ENCODE measurements at regions not wholly inside any gene's neighbourhood (a gene's known extent, or its start where the extent isn't known, plus 50 kb on each side); places are given as distances from the start of the nearest gene placed in this dataset.

DNA sequence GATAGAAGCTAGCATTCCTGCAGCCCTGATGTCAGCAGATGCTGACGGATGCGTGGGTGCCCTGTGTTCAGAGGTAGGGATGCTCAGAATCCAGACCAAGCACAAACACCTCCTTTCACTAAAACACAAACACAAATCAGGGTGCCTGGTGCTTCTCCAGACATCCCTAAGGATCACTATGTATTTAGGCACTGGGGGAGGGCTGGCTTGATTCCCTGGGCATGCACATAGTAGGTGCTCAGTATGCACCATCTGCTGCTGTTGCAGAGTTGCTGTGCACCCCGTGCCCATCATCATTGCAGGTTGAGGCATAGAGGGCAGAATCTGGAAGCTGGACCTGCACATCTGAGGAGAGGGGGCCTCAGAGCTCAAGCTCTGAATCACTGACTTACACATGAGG is 114.8 kb downstream of the PHETA1 start:
- H3K27ac Mint-ChIP-seq (ENCODE audit: unreplicated experiment): no peak overlapping the region
- no peaks in the 10 kb centered on the region for H3K4me1 Mint-ChIP-seq (ENCODE audit: unreplicated experiment)
- H3K9me3 Mint-ChIP-seq (ENCODE audit: unreplicated experiment): no peaks in the 10 kb centered on the region

DNA sequence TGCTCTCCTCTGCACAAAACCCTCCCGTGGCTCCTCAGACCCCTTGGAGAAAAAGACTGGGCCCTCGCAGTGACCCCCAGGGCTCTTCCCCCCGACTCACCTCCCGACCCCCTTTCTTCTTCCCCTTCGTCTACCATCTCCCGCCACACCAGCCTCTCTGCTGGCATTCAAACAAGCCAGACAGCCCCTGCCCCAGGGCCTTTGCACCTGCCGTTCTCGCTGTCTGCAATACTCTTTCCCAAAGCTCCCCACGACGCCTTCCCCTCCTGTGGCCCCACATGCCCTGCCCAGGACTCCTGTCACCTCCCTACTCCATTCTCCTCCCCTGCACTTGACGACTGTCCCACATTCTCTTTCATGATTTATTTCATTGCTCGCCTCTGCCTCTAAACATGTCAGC is 115.7 kb downstream of the PHETA1 start:
- Mint-ChIP-seq H3K4me1 (ENCODE audit: unreplicated experiment) (no peaks in the 10 kb centered on the region), H3K4me3 (ENCODE audit: unreplicated experiment) (no peak overlapping the region), H3K36me3 (ENCODE audit: unreplicated experiment) (no peaks in the 10 kb centered on the region), H3K27me3 (ENCODE audit: unreplicated experiment) (peaks cover 4% of the 10 kb centered on the region), H3K27ac (ENCODE audit: unreplicated experiment) (no peak overlapping the region), H3K9me3 (ENCODE audit: unreplicated experiment) (no peaks in the 10 kb centered on the region)
- DNase-seq (ENCODE audit: extremely low spot score, unreplicated experiment): no peak
- TF ChIP-seq, protein P1, sequence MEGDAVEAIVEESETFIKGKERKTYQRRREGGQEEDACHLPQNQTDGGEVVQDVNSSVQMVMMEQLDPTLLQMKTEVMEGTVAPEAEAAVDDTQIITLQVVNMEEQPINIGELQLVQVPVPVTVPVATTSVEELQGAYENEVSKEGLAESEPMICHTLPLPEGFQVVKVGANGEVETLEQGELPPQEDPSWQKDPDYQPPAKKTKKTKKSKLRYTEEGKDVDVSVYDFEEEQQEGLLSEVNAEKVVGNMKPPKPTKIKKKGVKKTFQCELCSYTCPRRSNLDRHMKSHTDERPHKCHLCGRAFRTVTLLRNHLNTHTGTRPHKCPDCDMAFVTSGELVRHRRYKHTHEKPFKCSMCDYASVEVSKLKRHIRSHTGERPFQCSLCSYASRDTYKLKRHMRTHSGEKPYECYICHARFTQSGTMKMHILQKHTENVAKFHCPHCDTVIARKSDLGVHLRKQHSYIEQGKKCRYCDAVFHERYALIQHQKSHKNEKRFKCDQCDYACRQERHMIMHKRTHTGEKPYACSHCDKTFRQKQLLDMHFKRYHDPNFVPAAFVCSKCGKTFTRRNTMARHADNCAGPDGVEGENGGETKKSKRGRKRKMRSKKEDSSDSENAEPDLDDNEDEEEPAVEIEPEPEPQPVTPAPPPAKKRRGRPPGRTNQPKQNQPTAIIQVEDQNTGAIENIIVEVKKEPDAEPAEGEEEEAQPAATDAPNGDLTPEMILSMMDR (IDR thresholded peaks at IDR 0.05): no peak

More for the DNA sequence above, 114.8 kb downstream of the PHETA1 start:
- Mint-ChIP-seq H3K4me3 (ENCODE audit: unreplicated experiment) (no peak overlapping the region), H3K36me3 (ENCODE audit: unreplicated experiment) (no peaks in the 10 kb centered on the region), H3K27me3 (ENCODE audit: unreplicated experiment) (peaks cover 4% of the 10 kb centered on the region)
- TF ChIP-seq, protein P1 (IDR thresholded peaks at IDR 0.05): no peak
- no peak for DNase-seq (ENCODE audit: extremely low spot score, unreplicated experiment)

DNA sequence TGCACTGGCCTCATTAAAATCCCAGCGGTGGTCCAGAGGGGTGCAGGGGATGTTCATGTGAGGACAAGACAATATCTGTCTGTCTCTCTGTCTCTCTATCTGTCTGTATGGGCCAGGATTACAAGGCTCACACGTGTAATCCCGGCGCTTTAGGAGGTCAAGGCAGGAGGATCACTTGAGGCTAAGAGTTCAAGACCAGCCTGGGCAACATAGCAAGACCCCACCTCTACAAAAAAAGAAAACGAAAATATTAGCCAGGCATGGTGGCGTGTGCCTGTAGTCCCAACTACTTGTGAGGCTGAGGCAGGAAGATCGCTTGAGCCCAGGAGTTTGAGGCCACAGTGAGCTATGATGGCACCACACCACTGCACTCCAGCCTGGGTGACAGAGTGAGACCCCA is 117.1 kb downstream of the PHETA1 start:
- no peaks in the 10 kb centered on the region for H3K4me1 Mint-ChIP-seq (ENCODE audit: unreplicated experiment)
- no peak for DNase-seq (ENCODE audit: extremely low spot score, unreplicated experiment)
- H3K4me3 Mint-ChIP-seq (ENCODE audit: unreplicated experiment): no peak overlapping the region
- TF ChIP-seq, protein P1 (IDR thresholded peaks at IDR 0.05): no peak
- H3K9me3 Mint-ChIP-seq (ENCODE audit: unreplicated experiment): no peaks in the 10 kb centered on the region
- H3K27ac Mint-ChIP-seq (ENCODE audit: unreplicated experiment): no peak overlapping the region
- H3K36me3 Mint-ChIP-seq (ENCODE audit: unreplicated experiment): no peaks in the 10 kb centered on the region
- peaks cover 2% of the 10 kb centered on the region for H3K27me3 Mint-ChIP-seq (ENCODE audit: unreplicated experiment)

DNA sequence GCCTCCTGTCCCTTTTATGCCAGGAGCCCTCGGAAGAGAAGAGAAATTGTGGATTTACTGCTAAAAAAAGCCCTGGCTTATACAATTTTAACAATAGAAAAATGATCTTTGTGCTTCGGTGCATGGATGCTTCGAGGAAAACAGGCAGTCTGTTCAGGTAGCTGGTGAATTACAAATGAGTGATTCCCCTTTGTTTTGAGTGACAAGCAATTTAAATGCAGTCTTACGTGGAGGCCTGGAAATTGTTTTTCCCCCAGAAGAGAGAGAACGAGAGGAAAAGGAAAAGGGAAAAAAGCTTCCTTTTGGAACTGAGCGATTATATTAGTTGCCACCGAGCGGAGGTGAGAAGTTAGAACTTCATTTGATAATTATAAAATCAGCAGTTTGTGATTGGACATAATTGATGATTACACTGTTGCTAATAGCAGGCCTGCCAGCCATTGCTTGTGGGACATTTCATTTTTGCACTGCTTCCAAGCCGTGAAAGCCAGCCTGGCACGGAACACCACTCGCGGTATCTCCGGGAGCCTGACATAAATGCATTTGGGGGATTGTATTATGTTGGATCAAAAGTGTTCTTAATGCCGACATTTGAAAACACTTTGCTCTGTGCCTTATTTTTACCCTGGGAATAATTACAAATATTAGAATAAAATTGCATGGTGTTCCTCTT is 117.7 kb downstream of the PHETA1 start:
- Mint-ChIP-seq H3K27ac (ENCODE audit: unreplicated experiment) (no peak overlapping the region), H3K4me1 (ENCODE audit: unreplicated experiment) (no peaks in the 10 kb centered on the region), H3K36me3 (ENCODE audit: unreplicated experiment) (no peaks in the 10 kb centered on the region), H3K27me3 (ENCODE audit: unreplicated experiment) (peaks cover 2% of the 10 kb centered on the region), H3K9me3 (ENCODE audit: unreplicated experiment) (peaks cover 2% of the 10 kb centered on the region), H3K4me3 (ENCODE audit: unreplicated experiment) (no peak overlapping the region)
- no peak for DNase-seq (ENCODE audit: extremely low spot score, unreplicated experiment)
- TF ChIP-seq, protein P1 (IDR thresholded peaks at IDR 0.05): no peak

DNA sequence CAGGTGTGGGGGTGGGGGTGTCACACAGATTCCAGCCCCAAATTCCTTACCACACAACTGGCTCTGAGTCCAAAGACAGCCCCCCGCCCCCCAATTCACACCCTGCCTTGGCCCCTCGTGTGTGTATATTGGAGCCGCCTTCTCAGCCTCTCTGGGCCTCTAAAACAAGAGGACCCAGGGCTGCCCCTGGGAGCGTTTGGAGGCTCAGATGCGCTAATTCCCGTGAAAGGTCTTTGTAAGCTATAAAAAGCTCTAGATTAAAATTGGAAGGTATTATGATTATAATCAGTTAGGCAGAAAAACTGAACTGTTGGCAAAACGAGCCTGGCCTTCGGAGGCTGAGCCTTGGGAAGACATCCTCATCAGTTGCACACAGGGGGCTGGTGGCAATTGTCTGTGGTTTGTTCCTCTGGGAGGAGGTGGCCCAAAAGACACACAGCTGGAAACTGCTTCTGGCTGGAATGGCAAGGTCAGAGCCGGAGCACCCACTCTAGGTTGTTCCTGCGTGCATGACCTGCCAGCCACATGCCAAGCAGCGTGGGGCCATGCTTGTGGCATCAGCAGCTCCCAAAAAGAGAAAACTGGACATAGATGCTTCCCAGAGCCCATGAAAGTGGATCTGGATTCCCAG is 118.5 kb downstream of the PHETA1 start:
- peaks cover 2% of the 10 kb centered on the region for H3K27me3 Mint-ChIP-seq (ENCODE audit: unreplicated experiment)
- no peaks in the 10 kb centered on the region for H3K36me3 Mint-ChIP-seq (ENCODE audit: unreplicated experiment)
- H3K4me1 Mint-ChIP-seq (ENCODE audit: unreplicated experiment): no peaks in the 10 kb centered on the region
- peaks cover 5% of the 10 kb centered on the region for H3K9me3 Mint-ChIP-seq (ENCODE audit: unreplicated experiment)
- TF ChIP-seq, protein P1 (IDR thresholded peaks at IDR 0.05): no peak
- no peak overlapping the region for H3K4me3 Mint-ChIP-seq (ENCODE audit: unreplicated experiment)
- no peak overlapping the region for H3K27ac Mint-ChIP-seq (ENCODE audit: unreplicated experiment)
- DNase-seq (ENCODE audit: extremely low spot score, unreplicated experiment): no peak

Data from osteocyte (in vitro differentiated cells).